H9 (cell line): ENCODE measurements at regions not wholly inside any gene's neighbourhood (a gene's known extent, or its start where the extent isn't known, plus 50 kb on each side); places are given as distances from the start of the nearest gene placed in this dataset.

ENCODE experiments used
- DNase-seq: peaks from one replicate; pipeline ENCODE4 v3.0.0-alpha.2; 2017
- H2AFZ ChIP-seq: one replicate; pipeline ENCODE4 v1.6.1; 2013; ENCODE audit warnings: mild to moderate bottlenecking, low read length, control low read depth, moderate library complexity
- H2AK5ac ChIP-seq: 2 replicates; pipeline ENCODE4 v1.6.1; 2013; ENCODE audit warnings: low read length, control low read depth, mixed read lengths; ENCODE audit not compliant: insufficient read length
- H2BK120ac ChIP-seq: one replicate; pipeline ENCODE4 v1.6.1; 2013; ENCODE audit warnings: low read depth, mild to moderate bottlenecking, low read length, control low read depth, inconsistent platforms; ENCODE audit not compliant: poor library complexity, severe bottlenecking
- H2BK12ac ChIP-seq: 2 replicates; pipeline ENCODE4 v1.6.1; 2013; ENCODE audit warnings: low read length, control low read depth, mixed read lengths, low read depth; ENCODE audit not compliant: insufficient read length
- H2BK15ac ChIP-seq: 2 replicates; pipeline ENCODE4 v1.6.1; 2013; ENCODE audit warnings: low read depth, low read length, control low read depth
- H2BK20ac ChIP-seq: one replicate; pipeline ENCODE4 v1.6.1; 2013; ENCODE audit warnings: low read depth, mild to moderate bottlenecking, low read length, control low read depth, inconsistent platforms; ENCODE audit not compliant: poor library complexity, severe bottlenecking
- H2BK5ac ChIP-seq: 2 replicates; pipeline ENCODE4 v1.6.1; 2013; ENCODE audit warnings: low read length, control low read depth, mixed read lengths; ENCODE audit not compliant: insufficient read length
- H3K14ac ChIP-seq: 2 replicates; pipeline ENCODE4 v1.6.1; 2013; ENCODE audit warnings: low read length, control low read depth; ENCODE audit not compliant: insufficient read depth
- H3K18ac ChIP-seq: 2 replicates; pipeline ENCODE4 v1.6.1; 2013; ENCODE audit warnings: low read depth, mild to moderate bottlenecking, mixed read lengths, low read length, control low read depth; ENCODE audit not compliant: insufficient read length
- H3K23ac ChIP-seq: 2 replicates; pipeline ENCODE4 v1.6.1; 2013; ENCODE audit warnings: low read length, control low read depth, mixed read lengths, low read depth; ENCODE audit not compliant: insufficient read length
- H3K23me2 ChIP-seq: 2 replicates; pipeline ENCODE4 v1.6.1; 2013; ENCODE audit warnings: low read depth, mild to moderate bottlenecking, mixed read lengths, low read length, control low read depth; ENCODE audit not compliant: insufficient read length, poor library complexity, severe bottlenecking
- H3K27ac ChIP-seq: 2 replicates; pipeline ENCODE4 v1.5.1; 2013; ENCODE audit warnings: low read length, control low read depth, mixed read lengths, low read depth; ENCODE audit not compliant: insufficient read length
- H3K27me3 ChIP-seq: 2 replicates; pipeline ENCODE4 v1.6.1; 2013; ENCODE audit warnings: low read length, control low read depth, inconsistent platforms; ENCODE audit not compliant: insufficient read depth
- H3K4ac ChIP-seq: 2 replicates; pipeline ENCODE4 v1.6.1; 2013; ENCODE audit warnings: low read depth, mild to moderate bottlenecking, control low read depth, inconsistent platforms, low read length, moderate library complexity
- H3K4me1 ChIP-seq: 2 replicates; pipeline ENCODE4 v1.6.1; 2013; ENCODE audit warnings: low read length, control low read depth, inconsistent platforms; ENCODE audit not compliant: insufficient read depth
- H3K4me2 ChIP-seq: 2 replicates; pipeline ENCODE4 v1.6.1; 2013; ENCODE audit warnings: low read length, control low read depth, mixed read lengths; ENCODE audit not compliant: insufficient read length, insufficient read depth
- H3K56ac ChIP-seq: 2 replicates; pipeline ENCODE4 v1.6.1; 2013; ENCODE audit warnings: low read depth, mild to moderate bottlenecking, mixed read lengths, low read length, control low read depth; ENCODE audit not compliant: insufficient read length
- H3K79me1 ChIP-seq: 2 replicates; pipeline ENCODE4 v1.6.1; 2013; ENCODE audit warnings: low read depth, mild to moderate bottlenecking, moderate library complexity, low read length, control low read depth, inconsistent platforms; ENCODE audit not compliant: insufficient read depth, poor library complexity, severe bottlenecking
- H3K79me2 ChIP-seq: 2 replicates; pipeline ENCODE4 v1.6.1; 2013; ENCODE audit warnings: low read length, control low read depth, inconsistent platforms; ENCODE audit not compliant: insufficient read depth
- H3K9ac ChIP-seq: 2 replicates; pipeline ENCODE4 v1.6.1; 2013; ENCODE audit warnings: low read length, control low read depth, mixed read lengths; ENCODE audit not compliant: insufficient read length; ENCODE audit errors: extremely low read depth
- H3K9me3 ChIP-seq: one replicate; pipeline ENCODE4 v1.6.1; 2013; ENCODE audit warnings: low read depth, low read length, inconsistent platforms; ENCODE audit not compliant: control insufficient read depth
- H3T11ph ChIP-seq: one replicate; pipeline ENCODE4 v1.6.1; 2013; ENCODE audit warnings: mild to moderate bottlenecking, low read length, control low read depth, inconsistent platforms
- H4K20me1 ChIP-seq: one replicate; pipeline ENCODE4 v1.6.1; 2013; ENCODE audit not compliant: control insufficient read depth, insufficient read length, insufficient read depth
- H4K5ac ChIP-seq: 2 replicates; pipeline ENCODE4 v1.6.1; 2013; ENCODE audit warnings: low read depth, mild to moderate bottlenecking, mixed read lengths, low read length, control low read depth; ENCODE audit not compliant: insufficient read length
- H4K8ac ChIP-seq: replicated peaks from 2 replicates; pipeline ENCODE4 v1.6.1; 2013; ENCODE audit warnings: low read length, control low read depth, mixed read lengths, low read depth; ENCODE audit not compliant: insufficient read length
- H4K91ac ChIP-seq: 2 replicates; pipeline ENCODE4 v1.6.1; 2013; ENCODE audit warnings: low read depth, mild to moderate bottlenecking, moderate library complexity, mixed read lengths, low read length, control low read depth; ENCODE audit not compliant: insufficient read length
- H3K27ac Mint-ChIP-seq, 3 experiments: 2 replicates in 2 of 3; 3 replicates in 1 of 3; pipeline ENCODE4 v1.8.0; 2020 to 2021; ENCODE audit warnings: mixed read lengths in 3 of 3, mild to moderate bottlenecking in 1 of 3, moderate library complexity in 1 of 3
- H3K27me3 Mint-ChIP-seq: 2 replicates; pipeline ENCODE4 v1.8.0; 2021; ENCODE audit warnings: low read depth, mild to moderate bottlenecking, moderate library complexity, mixed read lengths
- H3K36me3 Mint-ChIP-seq, 3 experiments: 2 replicates in 2 of 3; 3 replicates in 1 of 3; pipeline ENCODE4 v1.8.0; 2020 to 2021; ENCODE audit warnings: low read depth in 3 of 3, mixed read lengths in 3 of 3; ENCODE audit not compliant: insufficient read depth in 1 of 3
- H3K4me1 Mint-ChIP-seq, 2 experiments: 2 replicates each; pipeline ENCODE4 v1.8.0; 2020; ENCODE audit warnings: mixed read lengths in 2 of 2
- H3K4me3 Mint-ChIP-seq, 2 experiments: 2 replicates in 1 of 2; 3 replicates in 1 of 2; pipeline ENCODE4 v1.8.0; 2020 to 2021; ENCODE audit warnings: mild to moderate bottlenecking in 2 of 2, mixed read lengths in 2 of 2, moderate library complexity in 1 of 2
- H3K9me3 Mint-ChIP-seq, 2 experiments: 2 replicates in 1 of 2; 3 replicates in 1 of 2; pipeline ENCODE4 v1.8.0; 2020; ENCODE audit warnings: mild to moderate bottlenecking in 2 of 2, mixed read lengths in 2 of 2, moderate library complexity in 1 of 2
- CTCF ChIP-seq: fragments of 200-600 bp; sonication (generic); conservative IDR thresholded peaks from 3 replicates; pipeline ENCODE4 v1.8.0; 2021; ENCODE audit warnings: antibody characterized with exemption, mild to moderate bottlenecking
- WGBS: extraction: QIAGEN DNeasy Blood & Tissue Kit; methylation state at CpG from one replicate; pipeline ENCODE4 v1.1.7; 2013; ENCODE audit warnings: missing lambda C conversion rate, low lambda C conversion rate, mixed read lengths; ENCODE audit not compliant: insufficient read length; ENCODE audit errors: extremely low coverage; 5-methylcytosine and 5-hydroxymethylcytosine counted together

GRCh38 chr20:60132162-60132826, 174.1 kb downstream of the CDH26 start:
- no peaks in the 10 kb centered on the region for H3K79me2 ChIP-seq
- H3K23ac ChIP-seq: no peak overlapping the region
- H3K4me1 ChIP-seq: no peaks in the 10 kb centered on the region
- no peak overlapping the region for H3K56ac ChIP-seq
- H2AFZ ChIP-seq: no peak overlapping the region
- H3K79me1 ChIP-seq: no peaks in the 10 kb centered on the region
- H4K91ac ChIP-seq: no peak overlapping the region
- no peak for TF ChIP-seq CTCF
- no peak overlapping the region for H2BK120ac ChIP-seq
- no peak overlapping the region for H2AK5ac ChIP-seq
- no peak overlapping the region for H2BK15ac ChIP-seq
- no peaks in the 10 kb centered on the region for H3K4me1 Mint-ChIP-seq
- no peak overlapping the region for H4K5ac ChIP-seq
- H4K8ac ChIP-seq: no peak overlapping the region
- DNase-seq: no peak
- H3K9me3 ChIP-seq: no peaks in the 10 kb centered on the region
- H3K4me2 ChIP-seq: no peak overlapping the region
- WGBS: no CpG with 5 or more reads among the region's 8 CpGs
- H3K14ac ChIP-seq: no peak overlapping the region; the same call in 1 of the 2 replicates
- no peak overlapping the region for H3K18ac ChIP-seq
- no peaks in the 10 kb centered on the region; a peak in 1 of 7 replicates for H3K36me3 Mint-ChIP-seq
- H3K27me3 Mint-ChIP-seq: peaks cover 25% of the 10 kb centered on the region
- H2BK12ac ChIP-seq: no peak overlapping the region
- H3T11ph ChIP-seq: no peak overlapping the region
- no peak overlapping the region for H2BK20ac ChIP-seq
- H2BK5ac ChIP-seq: no peak overlapping the region
- H3K23me2 ChIP-seq: no peaks in the 10 kb centered on the region
- no peaks in the 10 kb centered on the region for H3K27me3 ChIP-seq
- no peaks in the 10 kb centered on the region; a peak in 2 of 5 replicates for H3K9me3 Mint-ChIP-seq
- H3K27ac Mint-ChIP-seq: peak overlapping the region in 1 of 3 experiments; percentile 33; a peak in 1 of 7 replicates
- no peak overlapping the region for H3K9ac ChIP-seq
- H3K4ac ChIP-seq: no peak overlapping the region
- no peak overlapping the region for H3K27ac ChIP-seq
- H4K20me1 ChIP-seq: no peaks in the 10 kb centered on the region
- no peak overlapping the region for H3K4me3 Mint-ChIP-seq
